Fibroblast of skin of scalp (primary cell): ENCODE measurements at regions not wholly inside any gene's neighbourhood (a gene's known extent, or its start where the extent isn't known, plus 50 kb on each side); places are given as distances from the start of the nearest gene placed in this dataset.

Source experiments
- DNase-seq: peaks from one replicate; pipeline ENCODE4 v3.0.0-alpha.2; 2013

DNA sequence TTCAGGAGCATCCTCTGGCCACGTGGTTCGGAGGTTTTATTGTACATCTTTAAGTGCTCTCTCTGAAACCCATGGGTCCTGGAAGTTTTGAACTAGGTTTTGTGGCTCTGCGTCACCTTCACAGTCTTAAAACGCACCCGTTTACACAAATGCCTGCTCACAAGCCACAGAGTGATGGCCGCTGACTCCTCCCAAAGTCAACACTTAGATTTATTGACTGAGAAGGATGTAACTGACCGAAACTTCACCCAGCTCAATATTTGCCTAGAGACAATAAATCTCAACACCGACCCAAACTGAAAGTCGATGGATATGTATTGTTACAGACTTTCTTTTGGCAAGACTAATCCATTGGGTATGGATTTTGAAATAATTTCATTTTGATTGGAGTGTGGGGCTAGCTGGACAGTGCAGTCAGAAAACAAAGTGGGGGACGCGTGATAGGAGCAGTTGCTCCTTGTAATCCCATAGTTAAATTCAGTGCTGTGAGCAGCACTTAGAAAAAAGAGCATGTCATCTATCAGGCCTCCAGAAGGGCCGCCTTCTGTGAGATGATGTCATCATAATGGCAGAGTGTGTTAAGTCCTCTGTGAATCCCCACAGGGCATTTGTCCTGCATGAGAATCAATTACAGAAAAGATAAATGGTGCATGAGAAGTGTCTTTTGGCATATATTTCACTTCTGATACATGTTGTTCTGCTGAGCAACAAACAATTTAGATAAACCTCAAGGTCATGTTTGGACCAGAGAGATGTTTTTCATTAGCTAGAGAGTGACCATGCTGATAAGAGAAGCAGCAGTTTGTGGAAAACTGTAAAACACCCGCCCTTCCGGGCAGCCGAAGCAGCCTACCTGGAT, 183.7 kb downstream of the INO80D start:
- DNase-seq: no peak

DNA sequence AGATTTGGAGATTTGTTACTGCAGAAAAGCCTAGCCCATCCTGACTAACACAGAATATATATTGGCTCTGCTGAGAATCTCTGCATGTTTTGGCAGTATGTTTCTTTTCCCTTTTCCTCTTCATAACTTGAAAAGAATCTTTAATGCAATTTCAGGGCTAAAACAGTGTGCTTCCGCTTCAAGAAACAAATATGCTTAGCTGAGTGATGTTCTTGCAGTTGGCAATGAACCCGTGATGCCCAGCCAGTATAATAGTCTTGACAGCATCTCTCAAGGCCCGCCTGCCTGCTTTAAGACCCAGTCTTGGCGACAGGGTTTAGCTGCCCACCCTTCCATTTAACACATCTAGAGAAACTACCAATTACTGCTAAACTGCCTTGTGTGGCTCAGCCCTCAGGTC, 184.5 kb downstream of the INO80D start:
- DNase-seq: no peak

DNA sequence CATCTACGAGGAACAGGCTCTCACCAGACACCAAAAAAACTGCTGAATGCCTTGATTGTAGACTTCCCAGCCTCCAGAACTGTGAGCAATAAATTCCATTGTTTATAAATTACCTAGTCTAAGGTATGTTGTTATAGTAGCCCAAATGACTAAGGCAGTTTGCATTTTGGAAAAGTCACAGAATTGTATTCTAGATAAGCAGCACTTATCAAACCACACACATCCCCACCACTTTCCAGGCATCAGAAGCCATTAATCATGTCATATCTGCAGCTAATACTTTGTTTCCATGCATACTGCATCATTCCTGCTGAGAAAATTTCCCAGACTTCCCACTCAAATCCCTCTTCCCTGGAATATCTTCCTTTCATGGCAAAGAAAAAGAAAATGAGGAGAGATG, 187.2 kb downstream of the INO80D start:
- no peak for DNase-seq

DNA sequence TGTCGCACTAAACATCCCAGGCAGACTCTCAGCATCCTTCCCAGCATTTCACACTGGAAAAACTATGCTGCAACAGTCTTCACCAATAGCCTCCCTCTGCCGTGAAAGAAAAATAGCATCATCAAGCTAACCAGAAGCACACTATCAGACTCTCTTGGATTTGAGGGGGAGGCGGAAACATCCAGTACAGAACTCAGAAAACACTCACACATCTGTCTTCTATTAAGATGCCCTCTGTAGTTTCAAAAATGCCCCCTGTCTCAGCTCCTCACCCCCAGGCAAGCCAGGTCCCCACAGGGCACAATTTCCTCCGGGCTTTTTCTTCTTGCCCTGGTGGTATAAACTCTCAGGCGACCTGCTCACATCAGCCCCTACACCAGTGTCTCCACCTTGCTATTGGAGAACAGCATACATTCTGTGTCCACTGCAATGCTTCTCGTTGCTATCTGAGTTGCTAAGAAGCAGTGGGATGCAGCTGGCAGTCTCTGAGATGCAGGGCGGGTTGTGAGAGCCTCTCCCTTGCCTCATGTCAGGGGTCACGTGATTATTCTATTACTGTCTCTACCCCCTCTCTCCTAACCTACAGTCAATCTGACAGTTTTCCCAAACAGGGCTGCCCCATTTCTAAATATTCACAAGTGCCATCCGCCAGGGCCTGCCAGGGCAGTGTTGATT, 189.9 kb downstream of the INO80D start:
- DNase-seq: no peak

DNA sequence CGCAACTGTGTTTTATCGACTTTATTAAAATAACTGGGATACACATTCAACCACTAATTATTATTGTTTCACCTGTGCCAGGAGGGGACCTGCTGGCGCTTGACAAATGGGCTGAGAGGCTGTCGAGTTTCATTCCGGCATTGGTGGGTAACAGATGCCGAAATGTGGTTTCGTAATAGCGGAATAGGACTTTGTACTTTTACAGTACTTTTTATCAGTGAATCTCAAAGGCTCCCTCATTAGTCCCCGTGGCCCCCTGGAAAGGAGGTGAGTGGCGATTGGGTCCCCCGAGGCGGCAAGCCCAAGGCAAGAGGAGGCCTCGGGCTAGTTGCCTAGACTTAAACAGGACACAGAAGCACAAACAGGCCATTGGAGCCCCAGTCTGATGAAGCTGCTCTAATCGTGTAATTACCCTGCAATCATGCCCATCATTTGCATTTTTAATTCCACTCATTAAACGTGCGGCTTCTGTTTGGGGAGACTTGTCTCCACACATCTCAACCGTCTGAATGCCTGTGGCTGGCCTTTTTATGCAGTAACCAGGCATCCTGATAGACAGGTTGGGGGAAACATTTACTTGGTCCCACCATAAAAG, 193.2 kb downstream of the INO80D start:
- DNase-seq: no peak

DNA sequence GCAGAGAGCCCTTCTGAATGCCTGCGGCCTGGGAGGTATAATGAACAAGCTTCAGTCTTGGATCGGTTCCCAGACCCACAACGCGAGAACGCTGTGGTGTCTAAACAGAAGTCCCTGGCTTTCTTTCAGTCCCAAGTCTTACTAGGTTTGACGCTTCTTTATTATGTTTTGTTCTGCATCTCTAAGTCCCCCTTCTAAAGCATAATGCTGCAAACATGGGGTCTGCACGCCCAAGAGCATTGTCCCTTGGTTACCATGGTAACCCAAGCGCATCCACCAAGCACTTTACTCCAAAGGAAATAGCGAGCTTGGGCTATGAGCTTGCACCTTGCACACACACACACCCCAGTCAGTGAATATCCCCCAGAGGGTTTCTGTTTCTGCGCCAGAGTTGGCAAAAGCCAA, 193.7 kb downstream of the INO80D start:
- DNase-seq: peak; percentile 47

DNA sequence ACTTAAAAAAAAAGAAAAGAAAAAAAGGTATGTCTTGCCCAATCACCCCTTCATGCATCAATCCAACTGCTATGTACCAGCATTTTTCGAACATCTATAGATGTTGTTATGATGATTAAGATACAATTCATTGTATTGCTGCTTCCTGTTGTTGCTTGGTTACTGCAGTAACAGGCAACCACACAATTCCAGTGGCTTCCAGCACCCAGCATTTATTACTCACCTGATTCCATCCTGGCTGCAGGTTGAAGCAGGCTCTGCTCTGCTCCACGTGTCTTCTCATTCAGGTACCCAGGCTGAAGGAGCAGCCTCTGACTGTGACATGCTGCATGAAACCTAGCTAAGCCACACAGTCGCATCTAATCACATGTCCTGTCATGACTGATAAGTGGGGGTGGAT, 196.9 kb downstream of the INO80D start:
- no peak for DNase-seq

DNA sequence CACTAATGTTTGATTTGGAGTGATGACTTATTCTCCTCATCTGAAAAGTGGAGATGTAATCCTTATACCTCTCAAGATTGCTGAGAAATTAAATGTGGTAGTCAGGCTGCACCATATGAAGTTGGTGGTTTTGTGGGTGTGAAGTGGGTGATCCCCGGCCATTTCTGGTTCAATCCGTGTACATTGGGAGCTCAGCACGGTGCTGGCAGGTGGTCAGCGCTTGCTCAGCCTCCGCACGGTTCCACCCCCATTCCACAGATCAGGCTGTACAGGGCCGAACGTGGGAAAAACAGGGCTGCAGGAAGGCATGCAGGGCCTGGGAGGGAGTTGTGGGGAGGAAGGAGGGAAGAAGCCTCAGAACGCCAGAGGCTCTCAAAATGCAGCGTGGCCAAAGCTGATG, 198.3 kb downstream of the INO80D start:
- no peak for DNase-seq

DNA sequence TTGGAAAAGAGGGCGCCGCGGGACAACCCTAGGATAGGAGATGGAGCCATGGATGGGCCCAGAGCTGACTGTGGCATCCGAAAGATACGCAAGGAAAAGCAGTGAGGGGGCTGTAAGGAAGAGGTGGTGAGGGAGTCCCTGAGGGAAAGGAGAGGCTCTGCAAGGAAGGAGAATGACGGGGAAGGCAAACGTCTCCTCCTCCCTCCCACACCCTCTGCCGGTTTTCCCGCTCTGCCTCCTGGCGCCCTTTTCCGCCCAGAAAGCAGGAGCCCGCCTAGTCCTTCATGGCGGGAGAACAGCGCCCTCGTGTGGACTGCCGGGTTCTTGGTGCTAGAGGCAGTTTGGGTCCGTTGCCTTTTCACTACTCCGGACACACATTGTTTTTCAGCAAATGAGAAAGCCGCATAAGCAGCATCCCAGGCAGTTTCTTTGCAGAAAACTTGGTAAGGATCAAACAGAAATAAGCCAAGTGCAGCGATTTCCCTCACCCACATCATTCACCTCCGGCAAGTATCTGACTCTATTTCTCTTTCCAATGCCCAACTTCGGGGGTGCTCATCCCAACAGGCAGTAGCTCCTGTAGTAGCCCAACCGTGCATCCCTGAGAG, 200.4 kb downstream of the INO80D start:
- DNase-seq: peak; percentile 85

DNA sequence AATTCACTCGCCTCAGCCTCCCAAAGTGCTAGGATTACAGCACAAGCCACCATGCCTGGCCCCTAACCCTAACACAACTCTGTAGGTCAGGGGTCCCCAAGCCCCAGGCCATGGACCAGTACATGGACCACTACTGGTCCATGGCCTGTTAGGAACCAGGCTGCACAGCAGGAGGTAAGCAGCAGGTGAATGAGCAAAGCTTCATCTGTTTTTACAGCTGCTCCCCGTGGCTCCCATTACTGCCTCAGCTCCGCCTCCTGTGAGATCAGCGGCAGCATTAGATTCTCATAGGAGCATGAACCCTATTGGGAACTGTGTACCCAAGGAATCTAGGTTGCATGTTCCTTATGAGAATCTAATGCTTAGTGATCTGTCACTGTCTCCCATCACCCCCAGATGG, 201.7 kb downstream of the NRP2 start:
- no peak for DNase-seq

DNA sequence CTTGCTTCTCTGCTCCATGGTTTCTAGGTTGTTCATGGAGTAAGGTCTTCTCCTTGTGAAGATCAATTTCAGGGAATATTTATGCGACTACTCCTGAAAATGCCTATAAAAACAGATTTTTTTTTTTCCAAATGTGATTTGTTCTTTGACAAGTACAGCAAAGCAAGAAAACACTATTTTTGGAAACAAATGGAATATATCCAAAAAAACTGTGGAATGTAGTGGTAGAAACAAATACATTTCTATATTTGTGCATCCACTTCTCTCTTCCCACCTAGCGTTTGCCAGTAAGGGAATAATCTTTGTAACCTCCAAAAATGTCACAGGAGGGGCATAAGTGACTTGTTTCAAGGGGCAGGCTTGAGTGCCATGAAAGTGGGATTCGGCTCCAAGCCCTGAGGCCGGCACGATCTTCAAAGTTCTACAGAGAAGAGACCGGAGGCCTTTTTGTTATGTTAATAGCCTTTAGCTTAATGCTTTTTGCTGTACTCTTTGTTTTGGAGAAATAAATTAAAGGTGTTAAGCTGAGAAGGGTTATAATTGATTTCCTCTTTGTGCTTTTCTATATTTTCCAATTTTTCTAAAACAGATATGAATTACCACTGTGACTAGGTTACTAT, 200.6 kb downstream of the NRP2 start:
- no peak for DNase-seq

DNA sequence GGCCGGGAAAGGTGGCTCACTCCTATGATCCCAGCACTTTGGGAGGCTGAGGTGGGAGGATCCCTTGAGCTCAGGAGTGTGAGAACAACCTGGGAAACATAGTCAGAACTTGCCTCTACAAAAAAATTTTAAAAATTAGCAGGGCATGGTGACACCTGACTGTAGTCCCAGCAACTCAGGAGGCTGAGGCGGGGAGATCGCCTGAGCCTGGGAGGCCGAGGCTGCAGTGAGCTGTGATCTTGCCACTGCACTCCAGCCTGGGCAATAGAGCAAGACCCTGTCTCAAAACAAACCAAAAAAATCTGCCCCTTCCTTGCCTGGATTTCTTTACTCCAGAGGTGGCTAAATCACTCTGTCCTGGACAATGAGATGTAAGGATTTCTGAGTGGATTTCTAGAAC, 197.7 kb downstream of the NRP2 start:
- no peak for DNase-seq

DNA sequence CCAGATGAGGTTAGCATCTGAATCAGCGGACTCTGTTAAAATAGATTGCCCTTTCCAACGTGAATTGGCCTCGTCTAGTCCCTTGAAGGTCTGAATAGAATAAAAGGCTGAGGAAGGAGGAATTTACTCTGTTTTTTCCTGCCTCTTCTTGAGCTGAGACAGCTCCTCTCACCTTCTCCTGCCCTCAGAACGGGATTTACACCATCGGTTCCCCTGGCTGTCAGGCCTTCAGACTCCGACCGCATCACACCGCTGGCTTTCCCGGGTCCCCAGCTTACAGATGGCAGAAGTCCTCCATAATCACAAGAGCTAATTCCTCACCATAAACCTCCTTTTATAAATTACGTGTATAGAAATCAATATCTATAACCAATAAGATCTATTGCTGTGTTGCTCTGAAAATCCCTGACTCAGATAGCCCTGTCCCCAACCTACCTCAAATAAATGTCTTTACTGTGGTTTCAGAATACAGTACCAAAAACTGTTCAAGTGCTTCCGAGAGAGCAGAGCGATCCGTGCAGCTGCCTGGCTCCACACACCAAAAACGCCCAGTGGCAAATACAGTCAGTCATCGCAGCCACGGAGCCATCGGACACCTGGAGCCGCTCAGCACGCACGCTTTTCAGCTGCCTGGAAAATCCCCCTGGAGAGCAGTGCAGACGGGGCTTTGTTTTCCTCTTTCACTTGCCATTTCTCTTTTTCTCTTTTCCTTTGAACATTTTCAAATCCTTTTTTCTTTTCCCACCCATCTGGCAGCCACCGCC, 196.9 kb downstream of the NRP2 start:
- DNase-seq: no peak

DNA sequence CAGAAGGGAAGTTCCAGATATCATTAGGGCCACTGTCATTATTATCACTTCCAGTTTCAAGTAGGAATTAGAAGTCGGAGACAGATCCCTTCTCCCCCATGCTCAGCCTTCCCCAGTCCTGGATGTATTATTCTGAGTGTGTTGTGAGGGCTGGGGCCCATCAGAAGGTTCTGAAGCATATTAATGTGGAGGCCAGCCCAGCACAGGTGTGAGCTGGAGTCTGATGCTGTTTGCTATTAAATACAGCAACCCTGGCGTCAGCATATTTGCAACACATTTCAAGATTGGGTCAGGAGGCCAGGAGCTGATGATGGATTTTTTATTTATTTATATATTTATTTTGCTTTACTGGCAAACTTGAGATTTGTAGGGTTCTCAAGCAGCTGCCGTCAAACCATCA, 195.2 kb downstream of the NRP2 start:
- DNase-seq: no peak

DNA sequence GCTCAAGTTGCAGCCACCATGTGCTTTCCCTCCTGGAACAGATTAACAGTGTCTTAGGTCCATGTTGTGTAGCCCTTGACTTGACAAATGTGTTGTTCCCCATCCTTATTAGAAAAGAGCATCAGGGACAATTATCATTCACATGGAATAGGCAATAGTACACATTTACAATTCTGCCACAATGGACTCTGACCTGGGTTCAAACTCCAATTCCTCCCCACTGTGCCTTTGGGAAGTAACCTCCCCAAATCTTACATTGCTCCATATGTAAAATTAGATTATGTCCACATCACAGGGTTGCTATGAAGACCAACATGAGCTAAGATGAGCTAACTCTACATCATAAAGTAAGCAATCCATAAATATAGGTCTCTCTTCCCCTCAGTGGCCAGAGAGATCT, 193.8 kb downstream of the NRP2 start:
- DNase-seq: no peak

DNA sequence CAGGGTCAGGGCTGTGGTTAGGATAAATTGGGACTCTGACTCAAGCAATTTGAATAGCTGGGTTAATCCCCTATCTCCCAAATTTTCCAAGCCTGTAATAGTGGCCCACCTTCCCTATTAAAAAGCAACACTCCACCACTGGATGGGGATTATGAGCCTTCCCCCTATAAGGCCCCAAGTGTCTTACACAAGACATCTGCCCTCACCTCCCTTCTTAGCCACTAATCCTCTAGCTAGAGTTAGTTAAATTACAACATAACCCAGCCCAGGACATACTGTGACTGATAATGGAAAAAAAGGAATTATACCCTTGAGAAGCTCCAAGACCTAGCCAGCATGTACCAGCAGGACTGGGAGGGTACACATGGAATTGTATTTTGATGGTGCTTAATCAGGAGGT, 190.4 kb downstream of the NRP2 start:
- no peak for DNase-seq

DNA sequence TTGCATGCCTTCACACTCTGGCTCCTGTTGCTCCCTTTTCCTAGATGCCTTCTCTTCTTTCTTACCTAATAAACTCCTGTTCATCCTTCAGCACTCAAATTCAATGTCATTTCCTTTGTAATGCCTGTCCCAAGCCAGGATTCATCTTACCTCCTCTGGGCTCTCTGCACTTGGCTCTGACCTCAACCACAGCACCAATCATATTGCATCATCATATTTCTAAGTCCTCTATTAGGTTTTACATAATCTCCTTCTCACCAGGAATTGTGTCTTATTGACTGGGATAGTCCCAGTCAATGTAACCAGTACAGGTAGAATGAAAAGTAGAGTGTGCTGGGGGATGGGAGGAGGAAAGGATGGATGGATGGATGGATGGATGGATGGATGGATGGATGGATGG, 187.1 kb downstream of the NRP2 start:
- no peak for DNase-seq

DNA sequence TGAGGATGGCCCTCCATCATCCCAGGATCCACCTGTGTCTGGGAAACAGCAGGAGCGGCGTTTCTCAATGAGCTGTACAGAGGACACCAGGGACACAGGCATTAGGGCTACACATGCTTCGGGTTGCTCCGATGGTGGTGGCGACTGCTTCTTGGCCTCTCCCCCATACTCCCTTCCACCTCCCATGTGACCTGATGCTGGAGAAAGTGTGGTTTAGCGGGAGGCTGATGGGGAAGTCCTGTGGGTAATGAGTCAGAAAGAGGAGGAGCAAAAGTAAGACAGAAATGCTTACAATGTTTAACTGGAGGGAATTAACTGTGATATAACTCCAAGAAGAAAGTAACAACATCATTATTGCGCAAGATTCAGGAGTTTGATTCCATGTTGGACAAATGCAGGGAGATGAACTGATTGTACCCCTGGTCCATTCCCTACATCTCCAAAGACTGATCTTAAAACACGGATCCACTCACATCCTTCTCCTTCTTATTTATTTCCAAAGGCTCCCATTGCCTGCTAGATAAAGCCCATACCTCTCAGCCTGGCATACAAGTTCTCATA, 186.6 kb downstream of the NRP2 start:
- DNase-seq: peak; percentile 91

DNA sequence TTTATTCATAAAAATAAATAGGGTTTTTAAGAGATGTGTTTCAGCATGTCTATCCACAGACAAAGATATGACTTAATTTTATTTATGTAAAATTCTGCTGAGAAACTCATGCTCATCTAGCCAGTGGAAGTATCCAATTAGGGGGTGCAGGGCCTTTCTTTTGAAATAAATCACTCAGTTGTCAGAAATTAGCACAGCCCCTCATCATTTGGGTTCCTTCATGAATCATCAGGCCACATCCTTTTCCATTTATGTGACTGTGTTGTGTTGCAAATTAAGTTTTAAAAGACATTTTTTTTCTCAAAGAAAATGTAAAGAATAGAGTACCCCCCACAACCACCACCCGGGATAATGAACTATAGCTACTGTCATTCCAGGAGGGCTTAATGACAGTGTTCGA, 185.8 kb downstream of the NRP2 start:
- no peak for DNase-seq

DNA sequence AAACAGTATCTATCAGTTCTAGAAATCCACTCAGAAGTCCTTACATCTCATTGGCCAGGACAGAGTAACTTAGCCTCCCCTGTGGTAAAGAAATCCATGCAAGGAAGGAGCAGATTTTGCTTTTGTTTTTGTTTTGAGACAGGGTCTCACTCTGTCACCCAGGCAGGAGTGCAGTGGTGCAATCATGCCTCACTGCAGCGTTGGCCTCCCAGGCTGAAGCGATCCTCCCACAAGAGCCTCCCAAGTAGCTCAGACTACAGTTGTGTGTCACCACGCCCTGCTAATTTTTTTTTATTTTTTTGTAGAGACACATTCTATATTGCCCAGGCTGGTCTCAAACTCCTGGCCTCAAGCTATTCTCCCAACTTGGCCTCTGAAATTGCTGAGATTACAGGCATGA, 185.1 kb downstream of the NRP2 start:
- DNase-seq: no peak

DNA sequence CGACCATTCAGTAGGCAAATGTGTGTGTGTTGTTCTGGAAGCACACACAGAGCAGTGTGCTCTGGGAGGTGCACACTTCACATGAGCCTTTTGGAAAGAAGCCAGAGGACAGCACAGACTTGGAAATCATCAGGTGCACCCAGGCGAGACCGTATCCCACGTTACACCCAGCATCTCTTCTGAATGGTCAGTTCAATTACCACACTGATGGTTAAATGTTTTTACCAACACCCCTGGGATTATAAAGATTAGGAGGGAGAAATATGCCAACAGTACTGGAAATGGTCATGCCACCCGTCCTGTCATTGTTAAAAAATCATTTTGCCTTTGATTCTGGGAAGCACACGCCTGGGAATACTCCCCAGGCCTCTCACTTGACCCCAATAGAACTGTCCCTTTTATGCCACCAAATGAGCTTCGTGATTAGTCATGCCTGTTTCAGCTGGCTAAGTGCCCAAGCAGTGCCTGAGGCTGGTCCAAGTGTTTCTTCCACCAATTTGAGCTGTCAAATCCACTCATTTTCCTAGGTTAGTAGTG, 183.7 kb downstream of the NRP2 start:
- peak; percentile 47 for DNase-seq

DNA sequence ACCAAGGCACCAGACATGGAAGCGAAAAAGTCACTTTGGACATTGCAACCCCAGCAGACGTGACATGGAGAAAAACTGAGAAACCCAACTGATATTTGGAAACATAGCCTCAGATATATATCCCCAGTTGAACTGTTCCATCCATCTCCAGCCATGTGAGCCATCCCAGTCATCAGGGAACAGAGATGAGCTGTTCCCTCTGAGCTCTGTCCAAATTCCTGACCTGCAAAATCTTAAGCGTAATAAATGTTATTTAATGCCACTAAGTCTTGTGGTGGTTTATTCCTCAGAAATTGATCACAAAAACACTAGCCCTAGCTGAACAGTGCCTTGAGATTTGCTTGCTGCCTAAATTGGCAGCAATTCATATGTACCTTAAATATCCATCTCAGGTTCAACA, 182.8 kb downstream of the NRP2 start:
- DNase-seq: peak; percentile 20
